CD14-positive monocyte (primary cell): ENCODE measurements at regions not wholly inside any gene's neighbourhood (a gene's known extent, or its start where the extent isn't known, plus 50 kb on each side); places are given as distances from the start of the nearest gene placed in this dataset.

ENCODE experiments used
- DNase-seq, 3 donors: peaks; one replicate each; pipeline ENCODE4 v3.0.0-alpha.2; 2011 to 2022
- H2AFZ ChIP-seq: 2 replicates; pipeline ENCODE4 v1.6.0; 2012; ENCODE audit warnings: mild to moderate bottlenecking, low read depth, low read length, inconsistent platforms; ENCODE audit not compliant: insufficient read depth, poor library complexity, severe bottlenecking
- H3K27ac ChIP-seq, 2 donors: 1 replicate in 1 of 2; 2 replicates in 1 of 2; pipeline ENCODE4 v1.5.1; 2012 to 2013; ENCODE audit warnings: low read length in 2 of 2, control low read depth in 1 of 2, inconsistent platforms in 1 of 2, low read depth in 1 of 2, mild to moderate bottlenecking in 1 of 2
- H3K27me3 ChIP-seq, 2 donors: one replicate each; pipeline versions ENCODE4 v1.6.0 to v1.6.1; 2011 to 2013; ENCODE audit warnings: low read length in 2 of 2; ENCODE audit not compliant: control insufficient read depth in 2 of 2, insufficient read depth in 2 of 2
- H3K36me3 ChIP-seq, 2 donors: replicated peaks in 1 of 2; 1 replicate in 1 of 2; 2 replicates in 1 of 2; pipeline versions ENCODE4 v1.5.1 to v1.6.1; 2012 to 2013; ENCODE audit warnings: low read length in 2 of 2, control low read depth in 1 of 2, inconsistent platforms in 1 of 2, mild to moderate bottlenecking in 1 of 2; ENCODE audit not compliant: insufficient read depth in 2 of 2, control insufficient read depth in 1 of 2
- H3K4me1 ChIP-seq, 2 donors: 1 replicate in 1 of 2; 2 replicates in 1 of 2; pipeline versions ENCODE4 v1.5.1 to v1.6.1; 2012 to 2013; ENCODE audit warnings: low read length in 2 of 2, control low read depth in 1 of 2, inconsistent platforms in 1 of 2, mild to moderate bottlenecking in 1 of 2, moderate library complexity in 1 of 2; ENCODE audit not compliant: insufficient read depth in 2 of 2, control insufficient read depth in 1 of 2
- H3K4me2 ChIP-seq: replicated peaks from 2 replicates; pipeline ENCODE3; 2012; ENCODE audit warnings: low read length, moderate library complexity, mild to moderate bottlenecking; ENCODE audit not compliant: poor library complexity, severe bottlenecking; ENCODE audit errors: extremely low read depth
- H3K4me3 ChIP-seq, 3 experiments: fragments of 200-600 bp in 1 of 3; sonication (generic) in 1 of 3; replicated peaks in 1 of 3; 1 replicate in 2 of 3; 2 replicates in 1 of 3; pipeline ENCODE4 v1.5.1; 2011 to 2013; ENCODE audit warnings: low read length in 3 of 3, mild to moderate bottlenecking in 3 of 3, control low read depth in 2 of 3, low read depth in 2 of 3, inconsistent platforms in 1 of 3, moderate library complexity in 1 of 3
- H3K79me2 ChIP-seq: 2 replicates; pipeline ENCODE4 v1.6.0; 2012; ENCODE audit warnings: mild to moderate bottlenecking, control low read depth, inconsistent platforms, low read length, moderate library complexity; ENCODE audit not compliant: insufficient read depth
- H3K9ac ChIP-seq: 2 replicates; pipeline ENCODE4 v1.6.0; 2017; ENCODE audit warnings: low read length, mild to moderate bottlenecking; ENCODE audit not compliant: insufficient read depth, poor library complexity, severe bottlenecking
- H3K9me3 ChIP-seq, 2 donors: replicated peaks in 1 of 2; 1 replicate in 1 of 2; 2 replicates in 1 of 2; pipeline versions ENCODE4 v1.5.1 to v1.6.1; 2012 to 2013; ENCODE audit warnings: low read length in 2 of 2, control low read depth in 1 of 2; ENCODE audit not compliant: control insufficient read depth in 1 of 2, insufficient read depth in 1 of 2
- H4K20me1 ChIP-seq: 2 replicates; pipeline ENCODE4 v1.6.0; 2012; ENCODE audit warnings: mild to moderate bottlenecking, low read length, control low read depth, moderate library complexity; ENCODE audit not compliant: insufficient read depth
- H3K27ac Mint-ChIP-seq, 7 donors: one replicate each; pipeline ENCODE4 v1.8.0; 2020; ENCODE audit warnings: mild to moderate bottlenecking in 7 of 7, mixed read lengths in 7 of 7, moderate library complexity in 6 of 7, inconsistent platforms in 2 of 7
- H3K27me3 Mint-ChIP-seq, 3 donors: one replicate each; pipeline ENCODE4 v1.8.0; 2021 to 2022; ENCODE audit warnings: low read depth in 3 of 3, mild to moderate bottlenecking in 3 of 3, mixed read lengths in 3 of 3, moderate library complexity in 3 of 3, inconsistent platforms in 1 of 3
- H3K36me3 Mint-ChIP-seq, 2 donors: one replicate each; pipeline ENCODE4 v1.8.0; 2020; ENCODE audit warnings: mixed read lengths in 2 of 2, inconsistent platforms in 1 of 2, mild to moderate bottlenecking in 1 of 2
- H3K4me1 Mint-ChIP-seq: one replicate; pipeline ENCODE4 v1.8.0; 2020; ENCODE audit warnings: mild to moderate bottlenecking, mixed read lengths
- H3K4me3 Mint-ChIP-seq, 2 donors: one replicate each; pipeline ENCODE4 v1.8.0; 2020; ENCODE audit warnings: mild to moderate bottlenecking in 2 of 2, mixed read lengths in 2 of 2, moderate library complexity in 1 of 2
- H3K9me3 Mint-ChIP-seq, 7 donors: one replicate each; pipeline ENCODE4 v1.8.0; 2020 to 2022; ENCODE audit warnings: mixed read lengths in 7 of 7, mild to moderate bottlenecking in 6 of 7, moderate library complexity in 6 of 7, inconsistent platforms in 2 of 7
- WGBS: methylation state at CpG from one replicate; pipeline ENCODE4 v1.1.5; 2013; ENCODE audit warnings: missing lambda C conversion rate; ENCODE audit not compliant: insufficient coverage; 5-methylcytosine and 5-hydroxymethylcytosine counted together
- intact Hi-C, 2 donors: fragments of 100-400 bp; cut with micrococcal nuclease; formaldehyde crosslinking; loops; one replicate each; pipeline versions ENCODE4 v1.15.0 to v1.15.1; 2023
- TF ChIP-seq, protein P1 (sequence below): fragments of 200-600 bp; IDR thresholded peaks from one replicate; pipeline ENCODE4 v1.8.0; 2022; ENCODE audit warnings: antibody characterized with exemption, mild to moderate bottlenecking

DNA sequence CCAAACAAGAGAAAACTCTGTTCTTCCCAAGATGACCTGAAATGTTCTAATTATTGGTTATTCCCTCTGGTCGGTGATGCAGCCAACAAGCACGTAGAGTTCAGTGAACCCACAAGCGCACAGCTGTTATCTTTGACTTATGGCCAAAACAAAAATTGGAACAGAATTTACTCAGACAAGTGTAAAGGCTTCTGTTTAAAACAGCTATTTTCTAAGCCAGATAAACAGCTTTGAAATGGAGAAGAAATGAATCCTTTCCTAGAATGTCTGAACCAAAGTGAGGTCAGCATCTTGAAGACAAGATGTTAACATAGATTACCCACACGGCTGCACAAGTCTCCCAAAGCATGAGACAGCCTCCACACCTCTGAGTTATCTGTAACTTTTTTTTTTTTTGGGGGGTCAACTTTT, 669.2 kb downstream of the DIAPH3 start:
- intact Hi-C loops, result no loop called here
- Histone ChIP-seq H3K79me2 (no peaks in the 10 kb centered on the region), H3K4me1 (no peaks in the 10 kb centered on the region), H3K4me3 (no peak overlapping the region), H3K4me2 (no peak overlapping the region), H2AFZ (no peak overlapping the region), H3K36me3 (no peaks in the 10 kb centered on the region), H3K27ac (no peak overlapping the region), H3K9me3 (no peaks in the 10 kb centered on the region), H3K27me3 (no peaks in the 10 kb centered on the region), H4K20me1 (no peaks in the 10 kb centered on the region), H3K9ac (no peak overlapping the region)
- H3K27ac Mint-ChIP-seq, result no peak overlapping the region
- DNase-seq, result no peak
- H3K27me3 Mint-ChIP-seq, result peaks cover 0 to 2% (median 0%) of the 10 kb centered on the region in 3 donors
- TF ChIP-seq, protein P1, sequence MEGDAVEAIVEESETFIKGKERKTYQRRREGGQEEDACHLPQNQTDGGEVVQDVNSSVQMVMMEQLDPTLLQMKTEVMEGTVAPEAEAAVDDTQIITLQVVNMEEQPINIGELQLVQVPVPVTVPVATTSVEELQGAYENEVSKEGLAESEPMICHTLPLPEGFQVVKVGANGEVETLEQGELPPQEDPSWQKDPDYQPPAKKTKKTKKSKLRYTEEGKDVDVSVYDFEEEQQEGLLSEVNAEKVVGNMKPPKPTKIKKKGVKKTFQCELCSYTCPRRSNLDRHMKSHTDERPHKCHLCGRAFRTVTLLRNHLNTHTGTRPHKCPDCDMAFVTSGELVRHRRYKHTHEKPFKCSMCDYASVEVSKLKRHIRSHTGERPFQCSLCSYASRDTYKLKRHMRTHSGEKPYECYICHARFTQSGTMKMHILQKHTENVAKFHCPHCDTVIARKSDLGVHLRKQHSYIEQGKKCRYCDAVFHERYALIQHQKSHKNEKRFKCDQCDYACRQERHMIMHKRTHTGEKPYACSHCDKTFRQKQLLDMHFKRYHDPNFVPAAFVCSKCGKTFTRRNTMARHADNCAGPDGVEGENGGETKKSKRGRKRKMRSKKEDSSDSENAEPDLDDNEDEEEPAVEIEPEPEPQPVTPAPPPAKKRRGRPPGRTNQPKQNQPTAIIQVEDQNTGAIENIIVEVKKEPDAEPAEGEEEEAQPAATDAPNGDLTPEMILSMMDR, result no peak
- WGBS, result 88% methylated on average over 3 of the region's 4 CpGs
- no peaks in the 10 kb centered on the region for H3K36me3 Mint-ChIP-seq
- H3K9me3 Mint-ChIP-seq, result peaks cover 0 to 8% (median 2%) of the 10 kb centered on the region in 7 donors
- H3K4me1 Mint-ChIP-seq, result no peaks in the 10 kb centered on the region
- no peak overlapping the region for H3K4me3 Mint-ChIP-seq

DNA sequence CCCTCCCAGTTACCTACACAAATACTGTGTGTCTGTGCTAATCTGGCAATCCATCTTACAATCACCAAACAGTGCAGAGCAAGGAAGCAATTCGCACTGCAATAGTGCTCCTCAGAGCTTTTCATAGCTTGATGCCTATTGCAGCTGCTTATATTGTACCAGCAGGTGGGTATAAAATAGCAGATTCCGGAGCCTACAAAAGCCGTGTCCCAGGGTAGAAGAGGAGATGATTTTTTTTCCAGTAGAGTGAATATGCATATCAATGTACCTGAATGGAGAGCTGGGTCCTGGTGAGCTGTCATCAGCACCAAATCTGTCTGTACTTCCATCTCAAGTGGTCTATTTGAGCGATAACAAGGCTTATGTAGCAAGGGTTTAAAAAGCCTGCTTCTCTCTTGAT, 668.4 kb downstream of the DIAPH3 start:
- H3K27me3 Mint-ChIP-seq, result peaks cover 0 to 2% (median 0%) of the 10 kb centered on the region in 3 donors
- Histone ChIP-seq H3K27me3 (no peaks in the 10 kb centered on the region), H4K20me1 (no peaks in the 10 kb centered on the region), H3K4me3 (no peak overlapping the region), H3K27ac (no peak overlapping the region), H3K9ac (no peak overlapping the region), H3K9me3 (no peaks in the 10 kb centered on the region), H3K4me1 (no peaks in the 10 kb centered on the region), H2AFZ (no peak overlapping the region), H3K4me2 (no peak overlapping the region), H3K36me3 (no peaks in the 10 kb centered on the region), H3K79me2 (no peaks in the 10 kb centered on the region)
- H3K9me3 Mint-ChIP-seq, result peaks cover 0 to 8% (median 2%) of the 10 kb centered on the region in 7 donors
- no peak overlapping the region for H3K27ac Mint-ChIP-seq
- TF ChIP-seq, protein P1, result no peak
- WGBS, result 100% methylated on average over 1 of the region's 4 CpGs
- H3K36me3 Mint-ChIP-seq, result no peaks in the 10 kb centered on the region
- intact Hi-C loops, result no loop called here
- H3K4me3 Mint-ChIP-seq, result no peak overlapping the region
- DNase-seq, result no peak
- H3K4me1 Mint-ChIP-seq, result no peaks in the 10 kb centered on the region
